HG03135 (cell line): ENCODE measurements at regions not wholly inside any gene's neighbourhood (a gene's known extent, or its start where the extent isn't known, plus 50 kb on each side); places are given as distances from the start of the nearest gene placed in this dataset.

Source experiments
- ATAC-seq: cut with Tn5 transposase; IDR thresholded peaks from one replicate; pipeline ENCODE4 v1.9.1; 2021; ENCODE audit warnings: mild to moderate bottlenecking, moderate library complexity; ENCODE audit not compliant: unreplicated experiment

- no peak for ATAC-seq
These were observed 54.4 kb upstream of the NEK7 start for GRCh38 chr1:198102454-198102827.

DNA sequence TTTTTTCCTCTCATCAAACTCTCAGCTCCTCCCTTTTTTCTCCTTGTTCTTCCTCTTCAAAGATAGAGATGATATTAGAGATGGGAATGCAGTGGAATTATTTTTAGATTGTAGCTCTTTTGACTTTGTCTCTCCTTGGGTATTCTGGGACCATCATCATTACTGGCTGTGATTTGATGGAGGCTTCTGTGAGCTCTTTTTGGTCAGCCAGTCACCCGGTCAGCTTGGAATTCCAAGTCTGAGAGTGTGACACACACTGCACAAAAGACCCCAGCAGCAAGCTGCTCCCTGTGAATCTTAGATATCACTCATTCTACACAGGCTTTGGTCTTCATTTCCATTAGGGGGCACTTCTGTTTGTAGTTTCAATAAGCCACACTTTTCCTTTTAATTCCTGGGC lies 51.6 kb upstream of the NEK7 start:
- ATAC-seq: no peak

GRCh38 chr1:198106011-198106410 lies 50.8 kb upstream of the NEK7 start:
- no peak for ATAC-seq
